Thymus (tissue), 11 donors: ENCODE measurements at regions not wholly inside any gene's neighbourhood (a gene's known extent, or its start where the extent isn't known, plus 50 kb on each side); places are given as distances from the start of the nearest gene placed in this dataset.

Experiments
- DNase-seq, 9 donors: peaks; one replicate each; pipeline ENCODE4 v3.0.0-alpha.2; 2013; ENCODE audit warnings: low spot score in 9 of 9, low read depth in 6 of 9, missing footprints in 1 of 9
- H3K27ac ChIP-seq, 2 donors: one replicate each; pipeline ENCODE4 v1.5.1; 2013; ENCODE audit warnings: control low read depth in 1 of 2, low read depth in 1 of 2, low read length in 1 of 2, mild to moderate bottlenecking in 1 of 2, moderate library complexity in 1 of 2
- H3K27me3 ChIP-seq, 2 donors: one replicate each; pipeline ENCODE4 v1.5.1; 2013; ENCODE audit warnings: low read length in 1 of 2; ENCODE audit not compliant: control insufficient read depth in 2 of 2, insufficient read depth in 1 of 2
- H3K36me3 ChIP-seq, 2 donors: one replicate each; pipeline ENCODE4 v1.5.1; 2013; ENCODE audit warnings: low read length in 1 of 2, mild to moderate bottlenecking in 1 of 2, moderate library complexity in 1 of 2; ENCODE audit not compliant: control insufficient read depth in 2 of 2, insufficient read depth in 2 of 2
- H3K4me1 ChIP-seq, 2 donors: one replicate each; pipeline ENCODE4 v1.5.1; 2013; ENCODE audit warnings: low read length in 2 of 2; ENCODE audit not compliant: control insufficient read depth in 2 of 2, insufficient read depth in 2 of 2
- H3K4me3 ChIP-seq, 2 donors: one replicate each; pipeline ENCODE4 v1.5.1; 2013; ENCODE audit warnings: low read length in 2 of 2, control low read depth in 1 of 2, mild to moderate bottlenecking in 1 of 2
- H3K9me3 ChIP-seq, 2 donors: one replicate each; pipeline ENCODE4 v1.5.1; 2013; ENCODE audit warnings: low read length in 1 of 2, mild to moderate bottlenecking in 1 of 2; ENCODE audit not compliant: control insufficient read depth in 2 of 2, insufficient read depth in 1 of 2
- WGBS: extraction: QIAGEN DNeasy Blood & Tissue Kit; methylation state at CpG from one replicate; pipeline ENCODE4 v1.1.7; 2013; 5-methylcytosine and 5-hydroxymethylcytosine counted together
- donor health status: healthy.

GRCh38 chr16:52254746-52255145 is 292.2 kb downstream of the TOX3 start:
- DNase-seq: no peak
- H3K27me3 ChIP-seq: no peaks in the 10 kb centered on the region
- 90% methylated on average over 3 of the region's 3 CpGs for WGBS

GRCh38 chr16:52252680-52253079 is 294.3 kb downstream of the TOX3 start:
- Histone ChIP-seq H3K4me1 (no peaks in the 10 kb centered on the region), H3K9me3 (no peaks in the 10 kb centered on the region), H3K36me3 (no peaks in the 10 kb centered on the region), H3K27me3 (no peaks in the 10 kb centered on the region), H3K27ac (no peak overlapping the region), H3K4me3 (no peak overlapping the region)
- DNase-seq: no peak
- WGBS: 96% methylated on average over 2 of the region's 2 CpGs

More at GRCh38 chr16:52254746-52255145, 292.2 kb downstream of the TOX3 start:
- Histone ChIP-seq H3K36me3 (no peaks in the 10 kb centered on the region), H3K9me3 (no peaks in the 10 kb centered on the region), H3K27ac (no peak overlapping the region), H3K4me1 (no peaks in the 10 kb centered on the region), H3K4me3 (no peak overlapping the region)

- no peaks in the 10 kb centered on the region for H3K27me3 ChIP-seq
- H3K9me3 ChIP-seq: no peaks in the 10 kb centered on the region
- no peaks in the 10 kb centered on the region for H3K4me1 ChIP-seq
- DNase-seq: no peak
- 63% methylated on average over 4 of the region's 4 CpGs for WGBS
- no peak overlapping the region for H3K4me3 ChIP-seq
- H3K27ac ChIP-seq: no peak overlapping the region
- H3K36me3 ChIP-seq: no peaks in the 10 kb centered on the region
Observed at GRCh38 chr16:52251495-52251894, 295.4 kb downstream of the TOX3 start.

- no peaks in the 10 kb centered on the region for H3K36me3 ChIP-seq
- H3K27ac ChIP-seq: no peak overlapping the region
- no peaks in the 10 kb centered on the region for H3K27me3 ChIP-seq
- H3K4me1 ChIP-seq: no peaks in the 10 kb centered on the region
- DNase-seq: no peak
- H3K4me3 ChIP-seq: no peak overlapping the region
- 97% methylated on average over 3 of the region's 3 CpGs for WGBS
- peaks cover 0 to 5% of the 10 kb centered on the region in 2 donors for H3K9me3 ChIP-seq
Observed at GRCh38 chr16:52247737-52248136, 299.2 kb downstream of the TOX3 start.

- H3K4me3 ChIP-seq: no peak overlapping the region
- WGBS: 92% methylated on average over 2 of the region's 2 CpGs
- DNase-seq: no peak
Observed at GRCh38 chr16:52238710-52239109, 308.2 kb downstream of the TOX3 start.

GRCh38 chr16:52237823-52238222 is 309.1 kb downstream of the TOX3 start:
- Histone ChIP-seq H3K4me3 (no peak overlapping the region), H3K4me1 (no peaks in the 10 kb centered on the region), H3K27me3 (no peaks in the 10 kb centered on the region), H3K27ac (no peak overlapping the region), H3K9me3 (peaks cover 0 to 1% of the 10 kb centered on the region in 2 donors), H3K36me3 (no peaks in the 10 kb centered on the region)
- WGBS: 97% methylated on average over 9 of the region's 9 CpGs
- DNase-seq: no peak

More at GRCh38 chr16:52238710-52239109, 308.2 kb downstream of the TOX3 start:
- Histone ChIP-seq H3K27me3 (no peaks in the 10 kb centered on the region), H3K4me1 (no peaks in the 10 kb centered on the region), H3K36me3 (no peaks in the 10 kb centered on the region), H3K9me3 (peaks cover 0 to 1% of the 10 kb centered on the region in 2 donors), H3K27ac (no peak overlapping the region)

GRCh38 chr16:52235186-52235585 is 311.8 kb downstream of the TOX3 start:
- no peak for DNase-seq

GRCh38 chr16:52234626-52235025 is 312.3 kb downstream of the TOX3 start:
- H3K4me3 ChIP-seq: no peak overlapping the region
- H3K27me3 ChIP-seq: no peaks in the 10 kb centered on the region
- H3K9me3 ChIP-seq: peaks cover 0 to 1% of the 10 kb centered on the region in 2 donors
- 92% methylated on average over 2 of the region's 2 CpGs for WGBS
- H3K27ac ChIP-seq: no peak overlapping the region
- H3K36me3 ChIP-seq: no peaks in the 10 kb centered on the region
- no peak for DNase-seq
- H3K4me1 ChIP-seq: no peaks in the 10 kb centered on the region

More at GRCh38 chr16:52235186-52235585, 311.8 kb downstream of the TOX3 start:
- H3K27me3 ChIP-seq: no peaks in the 10 kb centered on the region
- H3K9me3 ChIP-seq: peaks cover 0 to 1% of the 10 kb centered on the region in 2 donors
- H3K4me1 ChIP-seq: no peaks in the 10 kb centered on the region
- no peak overlapping the region for H3K4me3 ChIP-seq
- no peak overlapping the region for H3K27ac ChIP-seq
- H3K36me3 ChIP-seq: no peaks in the 10 kb centered on the region

- no peak for DNase-seq
- Histone ChIP-seq H3K27ac (no peak overlapping the region), H3K27me3 (no peaks in the 10 kb centered on the region), H3K36me3 (no peaks in the 10 kb centered on the region), H3K4me3 (no peak overlapping the region), H3K4me1 (no peaks in the 10 kb centered on the region), H3K9me3 (no peaks in the 10 kb centered on the region)
- WGBS: 94% methylated on average over 3 of the region's 3 CpGs
Observed at GRCh38 chr16:52229471-52229870, 317.5 kb downstream of the TOX3 start.

- Histone ChIP-seq H3K9me3 (no peaks in the 10 kb centered on the region), H3K27ac (no peak overlapping the region), H3K27me3 (no peaks in the 10 kb centered on the region), H3K4me1 (no peaks in the 10 kb centered on the region), H3K4me3 (no peak overlapping the region), H3K36me3 (no peaks in the 10 kb centered on the region)
- DNase-seq: no peak
- 92% methylated on average over 3 of the region's 3 CpGs for WGBS
Observed at GRCh38 chr16:52227851-52228250, 319.1 kb downstream of the TOX3 start.
